Uterus (tissue), 2 donors: ENCODE measurements at regions not wholly inside any gene's neighbourhood (a gene's known extent, or its start where the extent isn't known, plus 50 kb on each side); places are given as distances from the start of the nearest gene placed in this dataset.

ENCODE experiments used
- POLR2A ChIP-seq, 2 donors: fragments of 450-650 bp; IDR thresholded peaks; one replicate each; pipeline ENCODE4 v1.6.1; 2016; ENCODE audit warnings: antibody characterized with exemption in 2 of 2, mild to moderate bottlenecking in 1 of 2, moderate library complexity in 1 of 2
- TF ChIP-seq, protein P1 (sequence below), 4 experiments: fragments of 200-600 bp in 2 of 4; fragments of 450-650 bp in 2 of 4; sonication (generic) in 2 of 4; IDR thresholded peaks; one replicate each; pipeline ENCODE4 v1.5.1; 2016 to 2019; ENCODE audit warnings: antibody characterized with exemption in 4 of 4, mild to moderate bottlenecking in 2 of 4, moderate library complexity in 1 of 4

DNA sequence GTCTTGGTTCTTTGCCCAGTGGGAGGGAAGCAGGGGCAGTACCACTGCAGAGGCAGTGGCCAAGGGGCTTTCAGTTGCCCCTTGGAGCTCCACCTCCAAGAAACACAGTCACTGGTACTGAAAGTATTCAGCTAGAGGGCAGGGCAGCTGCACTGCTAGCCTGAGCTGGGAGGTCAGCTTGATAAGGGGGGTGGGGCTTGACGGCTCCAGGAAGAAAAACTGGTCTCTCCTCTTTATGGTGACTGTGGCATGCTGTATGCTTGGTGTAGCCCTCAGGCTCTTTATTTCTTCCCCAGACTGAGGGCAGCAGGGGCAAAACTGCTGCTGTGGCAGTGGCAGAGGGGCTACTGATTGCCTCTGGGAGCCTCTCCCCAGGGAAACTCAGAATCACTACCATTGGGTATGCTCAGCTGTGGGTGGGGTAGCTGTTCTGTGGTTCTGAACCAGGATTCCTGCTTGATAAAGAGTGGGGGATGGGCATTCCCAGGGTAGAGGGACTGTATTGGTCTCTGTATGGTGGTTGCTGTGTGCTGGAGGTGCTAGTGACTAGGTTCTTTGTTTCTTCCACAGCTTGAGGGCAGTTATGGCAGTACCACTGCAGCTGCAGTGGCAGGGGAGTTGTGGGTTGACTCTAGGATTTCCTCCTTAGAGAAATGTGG is 134.6 kb upstream of the SCN7A start:
- TF ChIP-seq, protein P1, sequence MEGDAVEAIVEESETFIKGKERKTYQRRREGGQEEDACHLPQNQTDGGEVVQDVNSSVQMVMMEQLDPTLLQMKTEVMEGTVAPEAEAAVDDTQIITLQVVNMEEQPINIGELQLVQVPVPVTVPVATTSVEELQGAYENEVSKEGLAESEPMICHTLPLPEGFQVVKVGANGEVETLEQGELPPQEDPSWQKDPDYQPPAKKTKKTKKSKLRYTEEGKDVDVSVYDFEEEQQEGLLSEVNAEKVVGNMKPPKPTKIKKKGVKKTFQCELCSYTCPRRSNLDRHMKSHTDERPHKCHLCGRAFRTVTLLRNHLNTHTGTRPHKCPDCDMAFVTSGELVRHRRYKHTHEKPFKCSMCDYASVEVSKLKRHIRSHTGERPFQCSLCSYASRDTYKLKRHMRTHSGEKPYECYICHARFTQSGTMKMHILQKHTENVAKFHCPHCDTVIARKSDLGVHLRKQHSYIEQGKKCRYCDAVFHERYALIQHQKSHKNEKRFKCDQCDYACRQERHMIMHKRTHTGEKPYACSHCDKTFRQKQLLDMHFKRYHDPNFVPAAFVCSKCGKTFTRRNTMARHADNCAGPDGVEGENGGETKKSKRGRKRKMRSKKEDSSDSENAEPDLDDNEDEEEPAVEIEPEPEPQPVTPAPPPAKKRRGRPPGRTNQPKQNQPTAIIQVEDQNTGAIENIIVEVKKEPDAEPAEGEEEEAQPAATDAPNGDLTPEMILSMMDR (IDR thresholded peaks at IDR 0.05), result no peak
- no peak for TF ChIP-seq POLR2A (IDR thresholded peaks at IDR 0.05)
